ENCODE measurements at regions not wholly inside any gene's neighbourhood (a gene's known extent, or its start where the extent isn't known, plus 50 kb on each side); places are given as distances from the start of the nearest gene placed in this dataset.
"Not testable (repeated sequence)": the region's sequence is repeated elsewhere in the genome, so short reads cannot be mapped to it uniquely, and the experiment has no call there.

GRCh38 chr6:106857771-106858652 is 116.5 kb downstream of the CD24 start:
- intact Hi-C loops (cut with micrococcal nuclease) = no loop called here
- Mint-ChIP-seq H3K9me3 (ENCODE audit: unreplicated experiment) (peaks cover 7% of the 10 kb centered on the region), H3K27me3 (ENCODE audit: insufficient read depth, unreplicated experiment) (no peaks in the 10 kb centered on the region), H3K4me1 (ENCODE audit: insufficient read depth, unreplicated experiment) (peaks cover 15% of the 10 kb centered on the region), H3K4me3 (ENCODE audit: unreplicated experiment) (no peak overlapping the region), H3K27ac (ENCODE audit: low read depth, unreplicated experiment) (no peak overlapping the region), H3K36me3 (ENCODE audit: insufficient read depth, unreplicated experiment) (no peaks in the 10 kb centered on the region)
- POLR2A ChIA-PET = interaction anchor here (1.0 kb wide), 1 partner anchor 37 kb away, joined by 3 read pairs; no protein-coding TSS in a partner anchor
- TF ChIP-seq CTCF (IDR thresholded peaks at IDR 0.05; ENCODE audit: unreplicated experiment) = no peak
- DNase-seq (ENCODE audit: unreplicated experiment) = no peak
- CTCF ChIA-PET = no interaction called here
- no TSS peak for BruUV-seq (replicated peaks)

- H3K4me3 Mint-ChIP-seq (ENCODE audit: unreplicated experiment); H3K27ac Mint-ChIP-seq (ENCODE audit: low read depth, unreplicated experiment); POLR2A ChIA-PET; intact Hi-C loops (cut with micrococcal nuclease); H3K36me3 Mint-ChIP-seq (ENCODE audit: insufficient read depth, unreplicated experiment); DNase-seq (ENCODE audit: unreplicated experiment); BruUV-seq (replicated peaks); H3K9me3 Mint-ChIP-seq (ENCODE audit: unreplicated experiment); H3K27me3 Mint-ChIP-seq (ENCODE audit: insufficient read depth, unreplicated experiment): not testable (repeated sequence)
- CTCF ChIA-PET = interaction anchor here (0.7 kb wide), 1 partner anchor 14 kb away, joined by 4 read pairs; no protein-coding TSS in a partner anchor
- H3K4me1 Mint-ChIP-seq (ENCODE audit: insufficient read depth, unreplicated experiment) = peaks cover 15% of the 10 kb centered on the region
These were observed 117.2 kb downstream of the CD24 start for GRCh38 chr6:106857310-106857709.

- no peak overlapping the region for H3K4me3 Mint-ChIP-seq (ENCODE audit: unreplicated experiment)
- H3K27ac Mint-ChIP-seq (ENCODE audit: low read depth, unreplicated experiment) = no peak overlapping the region
- ChIA-PET CTCF (interaction anchor here (0.7 kb wide), 1 partner anchor 699 kb away, joined by 3 read pairs; no protein-coding TSS in a partner anchor), POLR2A (no interaction called here)
- H3K4me1 Mint-ChIP-seq (ENCODE audit: insufficient read depth, unreplicated experiment) = peaks cover 15% of the 10 kb centered on the region
- intact Hi-C loops (cut with micrococcal nuclease) = no loop called here
- H3K27me3 Mint-ChIP-seq (ENCODE audit: insufficient read depth, unreplicated experiment) = no peaks in the 10 kb centered on the region
- no peak for TF ChIP-seq CTCF (IDR thresholded peaks at IDR 0.05; ENCODE audit: unreplicated experiment)
- no peaks in the 10 kb centered on the region for H3K36me3 Mint-ChIP-seq (ENCODE audit: insufficient read depth, unreplicated experiment)
- DNase-seq (ENCODE audit: unreplicated experiment) = no peak
- peaks cover 7% of the 10 kb centered on the region for H3K9me3 Mint-ChIP-seq (ENCODE audit: unreplicated experiment)
- no TSS peak for BruUV-seq (replicated peaks)
These were observed 118.2 kb downstream of the CD24 start for GRCh38 chr6:106856227-106856874.

- no peaks in the 10 kb centered on the region for H3K36me3 Mint-ChIP-seq (ENCODE audit: insufficient read depth, unreplicated experiment)
- H3K9me3 Mint-ChIP-seq (ENCODE audit: unreplicated experiment) = no peaks in the 10 kb centered on the region
- intact Hi-C loops (cut with micrococcal nuclease) = no loop called here
- DNase-seq (ENCODE audit: unreplicated experiment) = no peak
- CTCF ChIA-PET = no interaction called here
- POLR2A ChIA-PET = no interaction called here
- no peak overlapping the region for H3K4me3 Mint-ChIP-seq (ENCODE audit: unreplicated experiment)
- BruUV-seq (replicated peaks) = no TSS peak
- no peaks in the 10 kb centered on the region for H3K27me3 Mint-ChIP-seq (ENCODE audit: insufficient read depth, unreplicated experiment)
- no peak overlapping the region for H3K27ac Mint-ChIP-seq (ENCODE audit: low read depth, unreplicated experiment)
- peaks cover 15% of the 10 kb centered on the region for H3K4me1 Mint-ChIP-seq (ENCODE audit: insufficient read depth, unreplicated experiment)
- no peak for TF ChIP-seq CTCF (IDR thresholded peaks at IDR 0.05; ENCODE audit: unreplicated experiment)
These were observed 119.4 kb downstream of the CD24 start for GRCh38 chr6:106855117-106855516.

Measured in MCF 10A (cell line).